Endodermal cell (in vitro differentiated cells): ENCODE measurements at regions not wholly inside any gene's neighbourhood (a gene's known extent, or its start where the extent isn't known, plus 50 kb on each side); places are given as distances from the start of the nearest gene placed in this dataset.

Experiments used
- DNase-seq: peaks from one replicate; pipeline ENCODE4 v3.0.0-alpha.2; 2017
- H3K27ac ChIP-seq: 2 replicates; pipeline ENCODE4 v1.5.1; 2013; ENCODE audit warnings: mild to moderate bottlenecking, low read depth, low read length, moderate library complexity
- H3K27me3 ChIP-seq: 2 replicates; pipeline ENCODE4 v1.6.1; 2013; ENCODE audit warnings: mild to moderate bottlenecking, low read length, moderate library complexity; ENCODE audit not compliant: insufficient read depth, control insufficient read depth, poor library complexity, severe bottlenecking
- H3K36me3 ChIP-seq: 2 replicates; pipeline ENCODE4 v1.7.0; 2013; ENCODE audit warnings: mild to moderate bottlenecking, low read length, moderate library complexity; ENCODE audit not compliant: control insufficient read depth, insufficient read depth
- H3K4me1 ChIP-seq: one replicate; pipeline ENCODE4 v1.7.0; 2013; ENCODE audit warnings: low read length; ENCODE audit not compliant: control insufficient read depth, insufficient read depth
- H3K4me3 ChIP-seq: 2 replicates; pipeline ENCODE4 v1.5.1; 2013; ENCODE audit warnings: mild to moderate bottlenecking, low read length, moderate library complexity
- H3K9ac ChIP-seq: 2 replicates; pipeline ENCODE4 v1.6.1; 2013; ENCODE audit warnings: mild to moderate bottlenecking, low read length, moderate library complexity; ENCODE audit not compliant: poor library complexity, severe bottlenecking; ENCODE audit errors: extremely low read depth
- H3K9me3 ChIP-seq: 2 replicates; pipeline ENCODE4 v1.6.1; 2013; ENCODE audit warnings: mild to moderate bottlenecking, low read length, moderate library complexity; ENCODE audit not compliant: control insufficient read depth
- H3K27ac Mint-ChIP-seq: 2 replicates; pipeline ENCODE4 v1.8.0; 2020; ENCODE audit warnings: mixed read lengths
- H3K27me3 Mint-ChIP-seq: 2 replicates; pipeline ENCODE4 v1.8.0; 2021; ENCODE audit warnings: mild to moderate bottlenecking, mixed read lengths; ENCODE audit not compliant: insufficient read depth
- H3K36me3 Mint-ChIP-seq: 2 replicates; pipeline ENCODE4 v1.8.0; 2020; ENCODE audit warnings: low read depth, mixed read lengths
- H3K4me1 Mint-ChIP-seq: 2 replicates; pipeline ENCODE4 v1.8.0; 2020; ENCODE audit warnings: mixed read lengths
- H3K4me3 Mint-ChIP-seq: 2 replicates; pipeline ENCODE4 v1.8.0; 2020; ENCODE audit warnings: mild to moderate bottlenecking, moderate library complexity, mixed read lengths
- H3K9me3 Mint-ChIP-seq: 2 replicates; pipeline ENCODE4 v1.8.0; 2020; ENCODE audit warnings: mild to moderate bottlenecking, mixed read lengths
- CTCF ChIP-seq: fragments of 200-600 bp; sonication (generic); conservative IDR thresholded peaks from 2 replicates; pipeline ENCODE4 v1.5.0; 2021; ENCODE audit warnings: antibody characterized with exemption, mild to moderate bottlenecking
- WGBS, 2 experiments: methylation state at CpG; one replicate each; pipeline versions ENCODE4 v1.1.5 to v1.1.7; 2013; ENCODE audit warnings: missing lambda C conversion rate in 2 of 2, mixed read lengths in 1 of 2; ENCODE audit not compliant: insufficient coverage in 1 of 2, insufficient read length in 1 of 2; 5-methylcytosine and 5-hydroxymethylcytosine counted together

GRCh38 chr12:11500188-11500860 is 105.0 kb upstream of the PRB2 start:
- peak overlapping the region; percentile 62 for H3K4me3 ChIP-seq
- peak; percentile 99 for DNase-seq

GRCh38 chr12:11500861-11501230 is 105.5 kb upstream of the PRB2 start:
- Histone ChIP-seq H3K4me1 (no peaks in the 10 kb centered on the region), H3K9ac (no peak overlapping the region), H3K27ac (no peak overlapping the region), H3K9me3 (no peaks in the 10 kb centered on the region), H3K4me3 (no peak overlapping the region), H3K36me3 (no peaks in the 10 kb centered on the region), H3K27me3 (peaks cover 70% of the 10 kb centered on the region)
- Mint-ChIP-seq H3K27ac (no peak overlapping the region), H3K4me3 (no peak overlapping the region), H3K9me3 (no peaks in the 10 kb centered on the region), H3K36me3 (no peaks in the 10 kb centered on the region), H3K4me1 (peaks cover 6% of the 10 kb centered on the region), H3K27me3 (peaks cover 73% of the 10 kb centered on the region)
- WGBS, 2 experiments = 20 to 41% methylated on average over 6 to 14 of the region's 14 CpGs
- no peak for DNase-seq
- TF ChIP-seq CTCF = no peak

More at GRCh38 chr12:11500188-11500860, 105.0 kb upstream of the PRB2 start:
- no peak overlapping the region for H3K27ac ChIP-seq
- no peaks in the 10 kb centered on the region for H3K9me3 Mint-ChIP-seq
- H3K4me1 ChIP-seq = no peaks in the 10 kb centered on the region
- peak; percentile 5 for TF ChIP-seq CTCF
- H3K4me3 Mint-ChIP-seq = peak overlapping the region; percentile 32
- no peak overlapping the region for H3K27ac Mint-ChIP-seq
- 0 to 5% methylated on average over 14 to 62 of the region's 62 CpGs for WGBS, 2 experiments
- H3K36me3 ChIP-seq = no peaks in the 10 kb centered on the region
- H3K27me3 Mint-ChIP-seq = peaks cover 73% of the 10 kb centered on the region
- H3K27me3 ChIP-seq = peaks cover 70% of the 10 kb centered on the region
- H3K9me3 ChIP-seq = no peaks in the 10 kb centered on the region
- H3K4me1 Mint-ChIP-seq = peaks cover 6% of the 10 kb centered on the region
- H3K36me3 Mint-ChIP-seq = no peaks in the 10 kb centered on the region
- H3K9ac ChIP-seq = no peak overlapping the region

- no peaks in the 10 kb centered on the region for H3K4me1 ChIP-seq
- DNase-seq = peak; percentile 79
- Mint-ChIP-seq H3K4me3 (no peak overlapping the region), H3K27ac (no peak overlapping the region), H3K9me3 (no peaks in the 10 kb centered on the region), H3K4me1 (peaks cover 10% of the 10 kb centered on the region), H3K27me3 (peaks cover 19% of the 10 kb centered on the region), H3K36me3 (no peaks in the 10 kb centered on the region)
- no peak overlapping the region for H3K9ac ChIP-seq
- no peaks in the 10 kb centered on the region for H3K9me3 ChIP-seq
- no peak overlapping the region for H3K27ac ChIP-seq
- TF ChIP-seq CTCF = no peak
- no peak overlapping the region for H3K4me3 ChIP-seq
- no peaks in the 10 kb centered on the region for H3K36me3 ChIP-seq
- 61 to 64% methylated on average over 3 to 4 of the region's 4 CpGs for WGBS, 2 experiments
- H3K27me3 ChIP-seq = peaks cover 14% of the 10 kb centered on the region
These were observed 113.3 kb upstream of the PRB2 start for GRCh38 chr12:11508699-11509098.
